ENCODE measurements at regions not wholly inside any gene's neighbourhood (a gene's known extent, or its start where the extent isn't known, plus 50 kb on each side); places are given as distances from the start of the nearest gene placed in this dataset.

DNA sequence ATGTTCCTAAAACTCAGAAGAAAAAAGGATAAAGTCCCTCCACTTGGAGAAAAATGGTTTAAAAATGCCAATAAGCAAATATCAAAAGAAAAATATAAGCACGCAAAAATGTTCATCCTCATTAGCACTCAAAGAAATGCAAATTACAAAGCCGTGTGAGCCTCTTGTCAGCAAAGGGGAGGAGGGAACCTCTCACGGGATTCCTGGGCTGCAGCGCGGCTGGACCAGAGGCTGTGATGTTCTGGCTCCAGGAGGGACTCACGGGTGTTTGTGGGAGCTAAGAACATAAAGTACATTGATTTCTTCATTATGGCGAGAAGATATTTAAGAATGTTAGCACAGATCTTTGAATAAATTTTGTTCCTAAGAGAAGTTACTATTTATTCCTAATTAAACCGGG, 1451.2 kb downstream of the BRD1 start:
- FAIRE-seq = no peak

DNA sequence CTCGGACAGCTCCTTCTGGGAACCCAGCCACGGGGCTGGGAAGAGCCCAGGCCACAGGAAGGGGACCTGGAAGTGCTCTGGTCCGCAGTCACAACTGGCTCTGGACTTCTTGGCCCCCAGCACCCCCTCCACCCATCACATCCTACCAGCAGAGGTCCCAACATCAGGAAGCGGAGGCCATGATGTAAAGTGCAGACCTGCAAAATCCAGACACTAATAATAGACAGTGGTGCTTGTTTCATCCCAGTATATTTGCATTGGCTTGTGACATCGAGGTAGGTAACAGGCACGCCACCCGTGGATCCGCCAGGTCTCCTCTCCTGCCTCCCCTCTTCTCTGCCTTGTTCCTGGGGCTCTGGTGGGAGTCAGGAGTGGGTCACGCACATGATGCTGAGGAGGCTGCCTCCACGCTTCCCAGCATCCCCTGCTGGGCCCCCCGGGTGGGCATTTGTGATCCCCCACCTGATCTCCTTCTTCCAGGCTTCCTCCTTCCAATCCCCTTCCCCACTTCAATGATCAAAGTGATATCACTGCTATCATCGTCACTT, 1454.0 kb downstream of the BRD1 start:
- no peak for FAIRE-seq

DNA sequence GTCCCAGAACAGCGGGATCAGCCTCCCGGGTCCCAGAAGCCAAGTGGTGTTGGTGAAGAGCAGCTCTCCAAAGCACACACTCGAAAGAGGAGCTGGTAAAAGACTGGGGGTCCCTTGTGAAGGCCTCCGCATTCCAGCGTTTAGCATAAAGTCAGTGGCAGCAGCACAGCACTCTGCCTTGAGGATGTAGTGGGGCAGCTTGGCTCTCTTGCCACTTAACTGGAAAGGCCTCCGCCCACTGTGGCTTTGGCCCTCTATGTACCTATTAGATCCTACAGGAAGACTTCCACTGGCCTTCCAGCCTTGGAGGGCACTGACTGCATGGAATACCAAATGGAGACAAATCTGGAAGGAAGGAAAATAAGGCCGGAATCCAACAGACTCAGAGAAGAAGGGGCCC, 1455.3 kb downstream of the BRD1 start:
- no peak for FAIRE-seq

DNA sequence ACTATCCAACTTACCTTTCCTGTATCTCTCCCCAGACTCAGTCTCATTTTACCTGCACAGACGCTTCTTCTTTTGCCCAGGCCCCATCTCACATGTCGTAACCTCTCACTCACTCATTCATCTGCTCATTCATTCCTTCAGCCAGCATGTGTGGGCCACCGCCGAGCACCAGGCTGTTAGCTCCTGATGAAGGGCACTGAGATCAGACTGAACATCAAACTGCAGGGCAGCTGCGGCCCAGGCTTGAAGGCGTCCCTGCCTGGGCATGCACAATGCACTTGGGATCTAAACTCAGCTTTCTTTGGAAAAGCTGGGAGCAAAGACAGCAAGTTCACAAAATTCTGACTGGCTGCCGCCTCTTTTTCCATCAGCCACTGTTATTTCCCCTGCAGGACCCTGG, 1456.3 kb downstream of the BRD1 start:
- FAIRE-seq = no peak

DNA sequence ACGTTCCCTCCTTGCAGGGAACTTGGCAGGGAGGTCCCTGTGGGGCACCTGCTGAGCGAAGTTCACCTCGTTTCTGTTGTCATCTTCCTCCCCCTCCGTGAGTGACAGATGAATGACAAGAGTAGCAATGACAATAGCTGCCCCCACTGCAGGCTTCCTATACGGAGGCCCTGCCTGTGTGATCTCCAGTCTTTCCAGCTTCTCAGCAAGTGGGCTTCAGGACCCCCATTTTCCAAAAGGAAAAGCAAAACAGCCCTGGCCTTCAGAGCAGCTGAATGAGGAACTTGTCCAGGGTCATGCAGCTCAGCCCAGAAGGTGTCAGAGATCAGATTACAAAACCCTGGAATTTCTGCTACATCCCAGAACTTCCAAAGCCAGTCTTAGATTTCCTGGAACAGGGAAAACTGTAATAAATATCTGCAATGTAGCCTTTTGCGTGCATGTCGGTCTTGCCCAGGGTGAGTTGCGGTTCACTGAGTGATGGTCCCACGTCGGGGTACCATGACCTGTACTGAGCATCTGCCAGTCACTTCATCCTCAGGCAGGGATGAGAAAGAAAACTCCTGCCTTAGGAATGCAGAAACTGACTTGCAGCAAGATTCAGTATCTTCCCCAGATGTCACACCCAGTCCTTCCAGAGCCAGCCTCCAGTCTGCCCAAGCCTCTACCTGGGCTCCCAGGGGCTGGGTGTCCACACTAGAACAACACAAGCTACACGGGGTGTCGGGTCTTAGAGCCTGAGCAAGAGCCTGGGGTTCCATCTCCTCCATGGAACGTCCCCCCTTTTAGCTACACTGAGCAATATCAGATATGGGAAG, 1457.0 kb downstream of the BRD1 start:
- FAIRE-seq = no peak

DNA sequence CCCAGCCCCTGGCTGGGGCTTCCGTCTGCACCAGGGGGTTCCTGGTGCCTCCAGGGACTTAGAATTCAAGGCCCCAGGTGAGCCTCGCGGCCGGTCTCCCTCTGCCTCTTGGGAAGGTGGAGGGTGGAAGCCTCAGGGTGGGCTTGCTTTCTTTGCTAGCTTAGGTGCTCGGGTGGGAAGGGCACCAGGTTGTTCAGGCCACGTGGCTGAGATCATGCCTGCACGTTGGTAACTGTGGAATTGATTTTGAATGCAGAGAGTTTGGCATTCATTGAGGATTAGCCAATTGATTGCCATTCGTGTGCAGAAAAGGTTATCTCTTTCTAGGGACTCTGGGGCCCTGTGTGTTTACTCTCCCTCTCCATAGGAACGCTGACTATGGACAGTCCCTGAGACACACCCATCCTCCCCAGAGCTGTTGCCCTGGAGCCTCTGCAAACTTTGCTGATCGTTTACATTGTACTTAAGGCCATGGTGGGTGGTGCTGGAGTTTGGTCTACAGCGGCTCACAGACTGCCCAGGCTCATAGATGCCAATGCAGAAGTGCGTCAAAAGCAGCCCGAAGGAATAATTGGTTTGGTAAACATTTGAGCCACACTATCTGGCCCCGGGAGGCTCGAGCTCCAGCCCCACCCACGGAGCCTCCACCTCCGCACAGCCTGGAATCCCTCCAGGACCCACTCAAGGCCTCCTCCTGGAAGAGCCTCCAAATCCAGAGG, 1457.7 kb downstream of the BRD1 start:
- no peak for FAIRE-seq

DNA sequence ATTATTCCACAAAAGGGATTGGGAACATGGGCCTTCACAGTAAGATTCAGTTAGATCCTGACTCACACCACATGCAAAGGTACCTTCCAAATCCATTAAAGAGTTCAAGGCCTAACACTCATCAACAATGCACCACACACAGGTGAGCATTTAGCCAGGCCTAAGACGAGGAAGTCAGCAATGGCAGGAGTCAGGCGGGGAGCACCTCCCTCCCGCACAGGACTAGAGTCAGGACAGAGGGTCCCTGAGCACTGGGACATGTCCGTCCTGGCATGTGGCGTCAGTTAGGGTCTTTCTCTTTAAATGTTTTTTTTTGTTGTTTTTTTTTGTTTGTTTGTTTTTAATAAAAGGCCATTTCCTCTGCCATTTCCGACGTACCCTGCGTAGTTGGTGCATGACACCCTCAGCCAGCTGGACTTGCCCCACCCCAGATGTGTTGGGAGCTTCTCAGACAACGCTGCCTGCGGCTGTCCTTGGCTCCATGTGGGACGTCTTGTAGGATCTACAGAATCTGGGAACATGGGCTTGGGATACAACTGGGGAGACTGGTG, 1458.6 kb downstream of the BRD1 start:
- no peak for FAIRE-seq

DNA sequence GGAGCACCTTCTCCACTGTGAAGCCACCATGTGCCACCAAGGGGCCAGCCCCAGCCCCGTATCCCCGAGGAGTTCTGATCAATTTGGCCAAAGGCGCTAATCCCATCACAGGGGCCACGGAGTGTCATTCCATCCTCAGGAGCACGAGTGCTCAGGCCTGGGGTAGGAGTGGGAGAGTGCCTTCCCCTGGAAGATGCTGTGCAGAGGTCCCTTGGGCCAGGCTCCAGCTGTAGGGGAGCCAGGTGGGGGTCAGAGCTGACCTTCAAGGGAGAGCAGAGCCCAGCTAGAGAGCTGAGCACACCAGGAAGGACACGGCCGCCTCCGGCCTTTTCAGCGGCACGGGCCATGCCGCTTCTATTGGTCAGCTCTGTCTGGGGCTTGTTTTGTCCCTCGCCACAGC, 1459.9 kb downstream of the BRD1 start:
- no peak for FAIRE-seq

DNA sequence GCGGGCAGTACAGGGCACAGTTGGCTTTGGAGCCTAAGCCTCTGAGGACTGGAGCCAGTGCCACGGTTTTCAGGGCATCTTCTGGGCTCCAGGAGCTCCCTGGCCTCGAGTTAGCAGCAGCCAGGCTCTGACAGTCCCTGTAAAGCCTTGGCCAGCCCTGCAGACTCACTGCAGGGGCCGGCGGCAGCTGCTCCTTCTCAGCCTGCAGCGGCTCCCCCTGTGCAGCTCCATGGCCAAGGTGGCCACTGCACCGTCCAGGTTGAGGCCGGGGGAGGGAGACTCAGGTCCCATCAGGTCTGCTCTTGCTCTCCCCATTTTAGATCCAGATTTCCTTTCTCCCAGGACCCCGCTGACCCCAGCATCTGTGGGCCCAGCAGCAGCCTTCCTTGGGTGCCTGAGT, 1461.1 kb downstream of the BRD1 start:
- FAIRE-seq = no peak

DNA sequence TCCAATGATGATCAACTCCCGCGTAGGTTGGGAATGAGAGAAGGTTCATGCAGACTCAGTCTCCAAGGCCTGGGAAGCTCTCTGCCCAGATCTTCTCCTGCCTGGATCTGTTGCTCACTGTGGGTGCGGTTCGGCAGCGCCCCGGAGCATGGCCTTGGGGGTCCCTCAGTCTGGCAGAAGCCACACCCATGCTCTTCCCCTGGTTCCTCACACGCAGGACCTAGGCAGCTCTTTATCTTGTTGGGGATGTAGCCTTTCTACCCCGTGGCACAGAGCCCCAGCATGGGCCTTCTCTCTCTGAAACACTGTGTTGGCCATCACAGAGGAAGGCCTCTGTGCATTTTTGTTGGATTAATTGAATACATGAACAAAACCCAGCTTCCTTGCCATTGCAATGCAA, 1461.6 kb downstream of the BRD1 start:
- no peak for FAIRE-seq

DNA sequence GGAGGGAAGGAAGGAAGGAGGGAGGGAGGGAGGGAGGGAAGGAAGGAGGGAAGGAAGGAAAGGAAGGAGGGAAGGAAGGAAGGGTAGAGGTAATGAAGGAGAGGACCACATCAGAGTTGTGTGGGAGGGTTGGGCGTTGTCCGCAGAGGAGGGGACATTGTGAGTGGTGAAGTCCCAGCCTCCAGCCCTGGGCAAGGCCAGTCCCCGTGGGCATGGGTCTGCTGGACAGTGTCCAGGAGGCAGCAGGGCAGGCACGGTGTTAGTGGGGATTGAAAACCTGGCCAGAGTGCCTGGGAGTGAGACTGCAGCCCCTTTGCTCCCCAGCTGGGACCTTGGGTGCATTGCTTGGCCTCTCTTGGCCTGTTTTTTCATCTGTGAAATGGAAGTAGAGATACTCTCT, 1462.3 kb downstream of the BRD1 start:
- FAIRE-seq = no peak

DNA sequence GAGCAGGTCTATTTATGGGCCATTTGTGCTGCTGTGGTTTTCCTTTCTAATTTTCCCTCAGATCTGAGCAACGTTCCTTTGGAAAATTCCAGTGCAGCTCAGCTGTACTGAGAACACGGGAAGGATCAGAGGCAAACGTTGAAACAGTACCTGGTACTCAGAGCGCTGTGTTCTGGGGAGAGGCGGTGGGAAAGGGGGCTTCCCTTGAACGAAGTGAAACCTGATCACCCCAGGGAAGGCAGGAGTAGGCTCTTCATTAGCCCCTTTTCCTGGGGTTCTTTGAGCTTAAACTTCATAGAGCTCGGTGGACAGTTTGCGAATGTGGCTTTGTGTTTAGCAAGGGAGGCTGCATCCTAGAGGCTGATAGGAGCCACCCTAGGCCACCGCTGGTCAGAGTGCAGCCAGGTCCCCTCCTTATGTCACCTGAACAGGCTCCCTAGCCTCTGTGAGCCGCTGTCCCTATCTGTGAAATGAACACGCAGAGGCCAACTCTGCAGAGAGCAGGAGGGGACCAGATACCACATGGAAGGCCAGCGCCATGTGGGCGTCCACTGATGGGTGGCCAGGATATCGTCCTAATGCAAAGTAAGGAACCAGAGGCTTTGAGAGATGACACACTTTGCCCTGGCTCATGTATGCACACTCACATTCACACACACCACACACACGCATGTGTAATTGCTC, 1464.8 kb downstream of the BRD1 start:
- no peak for FAIRE-seq

DNA sequence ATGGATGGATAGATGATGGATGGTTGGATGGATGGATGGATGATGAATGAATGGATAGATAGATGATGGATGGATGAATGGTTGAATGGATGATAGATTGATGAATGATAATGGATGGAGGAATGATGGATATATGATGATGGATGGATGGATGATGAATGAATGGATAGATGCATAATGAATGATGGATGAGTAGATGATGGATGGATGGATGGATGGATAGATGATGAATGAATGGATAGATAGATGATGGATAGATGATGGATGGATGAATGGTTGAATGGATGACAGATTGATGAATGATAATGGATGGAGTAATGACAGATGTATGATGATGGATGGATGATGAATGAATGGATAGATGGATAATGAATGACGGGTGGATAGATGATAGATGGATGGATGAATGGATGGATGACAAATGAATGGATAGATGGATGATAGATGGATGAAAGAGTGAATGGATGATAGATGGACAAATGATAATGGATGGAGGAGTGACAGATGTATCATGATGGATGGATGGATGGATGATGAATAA, 1466.5 kb downstream of the BRD1 start:
- no peak for FAIRE-seq

DNA sequence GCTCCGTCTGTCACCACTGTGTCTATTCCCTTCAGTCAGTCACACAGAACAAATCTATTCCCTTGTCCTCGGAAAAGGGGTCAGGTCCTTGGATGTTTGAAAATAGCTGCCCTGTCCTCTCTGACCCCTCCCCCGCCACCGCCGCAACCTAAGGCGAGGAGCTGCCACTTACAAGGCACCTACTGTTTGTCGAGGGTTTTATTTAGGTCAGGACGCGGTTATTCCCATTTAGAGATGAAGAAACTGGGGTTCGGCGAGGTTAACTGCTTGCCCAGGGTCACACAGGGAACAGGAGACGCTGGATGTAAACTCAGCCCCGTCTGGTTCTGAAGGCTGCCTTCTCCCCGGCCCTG, 1468.1 kb downstream of the BRD1 start:
- no peak for FAIRE-seq

DNA sequence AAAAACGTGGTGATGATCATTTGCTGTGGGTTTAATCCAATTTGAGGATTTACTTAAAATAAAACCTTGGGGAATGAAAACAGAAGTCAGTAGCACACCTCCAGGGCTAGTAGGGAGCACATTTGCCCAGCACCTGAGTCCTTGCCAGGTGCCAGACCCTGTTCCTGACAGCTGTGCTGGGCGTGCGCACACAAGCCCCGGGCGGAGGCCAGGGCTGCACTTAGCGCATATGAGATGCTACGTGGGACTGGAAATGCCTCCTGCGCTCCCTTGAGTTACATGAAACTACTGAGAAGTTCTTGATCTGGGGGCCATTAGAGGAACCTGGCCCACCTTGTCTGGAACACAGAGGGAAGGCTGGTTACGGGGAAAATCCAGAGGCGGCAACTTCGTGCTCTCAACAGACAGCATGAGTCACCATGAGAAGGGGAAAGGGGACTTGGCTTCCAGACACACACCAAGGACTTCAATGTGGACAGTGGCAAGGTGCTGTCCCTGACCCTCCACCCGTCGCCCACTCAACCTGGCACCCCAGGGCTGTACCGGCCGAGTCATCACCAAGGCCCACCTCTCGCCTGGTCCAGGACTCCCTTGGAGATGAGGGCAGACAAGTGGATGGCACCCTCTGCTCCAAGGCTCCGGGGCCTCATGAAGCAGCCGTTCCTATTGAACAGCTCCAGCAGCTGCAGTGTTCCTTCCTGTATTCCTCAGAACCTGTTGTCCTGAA, 1468.6 kb downstream of the BRD1 start:
- FAIRE-seq = no peak

DNA sequence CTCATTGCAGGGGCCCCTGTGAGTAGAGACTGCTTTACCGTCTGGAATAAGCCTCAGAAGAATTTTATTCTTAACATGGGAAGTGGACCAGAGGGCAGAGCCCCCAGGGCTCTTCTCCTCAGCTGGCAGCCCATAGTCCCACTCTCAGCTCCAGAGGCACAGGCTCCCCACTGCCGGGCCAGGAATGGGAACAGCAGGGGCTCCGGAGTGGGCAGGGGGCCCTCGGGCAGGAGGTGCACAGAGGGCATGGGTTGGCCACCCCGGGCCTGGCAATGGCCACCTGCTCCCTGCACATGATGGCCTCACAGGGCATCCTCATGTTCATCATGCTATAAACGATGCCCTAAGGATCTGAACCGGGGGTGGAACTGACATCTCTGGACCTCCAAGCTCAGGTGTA, 1469.7 kb downstream of the BRD1 start:
- FAIRE-seq = no peak

DNA sequence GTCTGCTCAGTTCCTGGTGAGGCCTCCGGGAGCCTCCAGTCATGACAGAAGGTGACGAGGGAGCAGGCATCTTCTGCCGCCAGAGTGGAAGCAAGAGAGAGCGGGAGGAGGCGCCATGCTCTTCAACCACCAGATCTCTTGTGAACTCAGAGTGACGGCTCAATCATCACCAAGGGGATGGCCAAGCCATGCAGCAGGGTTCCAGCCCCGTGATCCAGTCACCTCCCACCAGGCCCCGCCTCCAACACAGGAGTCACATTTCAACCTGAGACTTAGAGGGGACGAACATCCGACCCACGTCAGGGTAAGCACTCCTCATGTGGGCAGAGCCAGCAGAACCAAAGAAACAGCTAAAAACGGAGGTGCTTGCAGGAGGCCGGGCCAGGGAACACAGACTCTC, 1470.5 kb downstream of the BRD1 start:
- no peak for FAIRE-seq

DNA sequence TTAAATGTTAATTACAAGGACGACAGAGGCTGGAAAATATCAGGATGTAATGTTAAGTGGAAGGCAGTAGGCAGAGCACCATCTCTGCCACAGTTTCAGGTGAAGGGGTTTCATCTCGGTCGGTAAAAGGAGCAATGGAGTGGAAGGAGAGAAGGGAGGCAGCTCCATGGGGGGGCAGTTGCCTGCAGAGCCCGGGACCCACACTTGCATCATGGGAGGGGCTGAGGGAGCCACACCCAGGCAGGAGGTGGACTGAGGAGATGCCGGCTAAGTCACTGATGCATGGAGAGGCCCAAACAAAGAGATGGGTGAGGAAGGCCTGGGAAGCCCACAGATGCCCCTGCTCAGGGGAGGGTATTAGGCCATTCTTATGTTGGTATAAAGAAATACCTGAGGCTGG, 1470.9 kb downstream of the BRD1 start:
- FAIRE-seq = no peak

DNA sequence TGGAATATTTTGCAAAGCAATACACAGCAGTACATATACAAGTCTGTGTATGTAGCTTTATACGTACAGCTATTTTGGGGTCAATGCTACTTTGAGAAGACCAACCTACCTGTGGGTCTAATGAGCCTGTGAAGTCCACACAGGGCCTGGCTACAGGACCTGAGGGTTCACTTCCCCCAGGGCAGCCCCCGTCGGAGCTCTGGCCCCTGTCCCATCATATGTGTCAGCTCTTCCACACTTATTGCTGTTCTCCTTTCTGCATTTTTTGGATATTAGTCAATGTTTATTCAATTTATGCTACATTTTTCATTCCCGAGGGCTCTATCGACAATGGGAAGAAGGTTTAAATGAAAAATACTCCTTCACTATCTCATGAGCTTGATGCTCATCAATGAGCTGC, 1473.6 kb downstream of the BRD1 start:
- FAIRE-seq = no peak

DNA sequence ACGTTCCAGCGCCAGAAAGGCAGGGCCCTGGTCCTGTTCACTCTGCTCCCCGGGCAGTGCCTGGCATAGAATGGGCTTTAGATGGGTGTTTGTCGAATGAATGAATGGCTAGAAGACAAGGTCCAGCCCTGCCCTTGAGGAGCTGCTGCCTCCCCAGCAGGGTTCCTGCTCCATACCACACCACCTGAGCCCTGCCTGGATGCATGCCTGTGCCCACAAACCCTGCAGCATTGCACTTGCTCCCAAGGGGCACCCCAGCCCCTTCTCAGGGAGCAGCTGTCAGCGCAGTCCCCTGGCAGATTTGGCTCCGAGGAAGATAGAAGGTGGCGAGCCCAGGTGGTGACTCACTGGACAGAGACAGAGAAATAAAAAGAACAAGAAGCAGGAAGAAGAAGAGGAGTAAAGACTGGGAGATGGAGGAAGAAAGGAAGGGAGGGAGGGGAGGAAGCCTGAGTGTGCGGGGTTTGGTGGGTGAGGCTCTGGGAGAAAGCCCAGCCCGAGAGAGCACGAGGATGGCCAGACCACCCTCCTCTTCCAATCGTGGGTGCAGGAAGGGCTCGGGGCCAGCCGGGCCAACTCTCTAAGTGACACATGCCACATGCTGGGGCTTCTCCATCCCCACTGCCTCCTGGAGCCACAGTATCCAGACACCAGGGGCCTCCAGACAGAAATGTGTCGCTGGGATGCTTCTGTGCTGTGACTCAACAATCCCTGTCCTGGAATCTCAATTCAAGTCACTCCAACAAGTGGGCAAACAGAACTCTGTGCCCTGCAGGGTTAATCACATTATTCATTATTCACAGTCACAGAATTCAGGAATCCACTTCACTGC, 1474.3 kb downstream of the BRD1 start:
- FAIRE-seq = no peak

DNA sequence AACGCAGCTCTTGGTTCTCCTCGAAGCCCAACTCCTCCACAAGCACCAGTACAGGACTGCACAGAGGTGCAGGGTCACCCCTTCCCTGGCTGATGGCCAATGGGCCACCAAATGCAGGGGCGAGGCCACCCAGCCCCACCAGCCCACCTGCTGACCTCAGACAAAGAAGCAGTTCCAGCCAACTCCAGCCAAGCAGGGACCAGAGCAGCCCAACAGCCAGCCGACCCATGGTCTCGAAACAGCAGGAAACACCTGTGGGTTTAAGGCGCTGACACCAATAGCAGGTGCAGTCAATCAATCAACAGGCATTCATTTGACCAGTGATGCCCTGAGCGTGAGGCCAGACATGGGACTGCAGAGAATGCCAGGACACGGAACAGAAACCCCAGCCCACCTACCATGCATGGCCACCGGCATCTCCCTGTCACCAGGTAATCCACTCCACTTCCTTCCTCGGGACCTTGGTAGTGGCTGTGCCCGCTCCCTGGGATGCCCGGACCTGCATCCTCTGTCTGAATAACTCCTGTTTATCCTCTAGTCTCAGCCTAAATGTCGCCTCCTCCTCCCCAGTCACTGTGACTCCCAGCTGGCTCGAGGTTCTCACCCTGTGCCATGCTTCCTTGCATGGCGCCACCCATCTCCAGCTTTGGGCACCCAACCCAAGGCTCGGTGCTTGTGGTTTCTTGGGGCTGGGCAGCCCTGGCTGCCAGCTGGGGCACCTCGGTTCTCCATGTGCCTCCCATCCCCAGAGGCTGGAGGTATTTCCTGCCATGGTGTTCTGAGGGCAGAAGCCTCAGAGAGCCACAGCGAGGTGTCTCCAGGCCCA, 1475.4 kb downstream of the BRD1 start:
- no peak for FAIRE-seq
